ENCODE measurements at regions not wholly inside any gene's neighbourhood (a gene's known extent, or its start where the extent isn't known, plus 50 kb on each side); places are given as distances from the start of the nearest gene placed in this dataset.

- no peaks in the 10 kb centered on the region for H3K36me3 ChIP-seq
- H3K4me3 ChIP-seq (ENCODE audit: low read depth, low read length) = no peak overlapping the region
- H3K27me3 ChIP-seq (ENCODE audit: insufficient read depth, low read depth, severe bottlenecking) = no peaks in the 10 kb centered on the region
- DNase-seq = no peak
- H3K9me3 ChIP-seq (ENCODE audit: severe bottlenecking) = no peaks in the 10 kb centered on the region
- no peak overlapping the region for H3K27ac ChIP-seq
- TF ChIP-seq CTCF (IDR thresholded peaks at IDR 0.05; ENCODE audit: low read depth, low read length) = no peak
Observed at GRCh38 chr20:50376888-50377459, 133.2 kb upstream of the PTPN1 start.

DNA sequence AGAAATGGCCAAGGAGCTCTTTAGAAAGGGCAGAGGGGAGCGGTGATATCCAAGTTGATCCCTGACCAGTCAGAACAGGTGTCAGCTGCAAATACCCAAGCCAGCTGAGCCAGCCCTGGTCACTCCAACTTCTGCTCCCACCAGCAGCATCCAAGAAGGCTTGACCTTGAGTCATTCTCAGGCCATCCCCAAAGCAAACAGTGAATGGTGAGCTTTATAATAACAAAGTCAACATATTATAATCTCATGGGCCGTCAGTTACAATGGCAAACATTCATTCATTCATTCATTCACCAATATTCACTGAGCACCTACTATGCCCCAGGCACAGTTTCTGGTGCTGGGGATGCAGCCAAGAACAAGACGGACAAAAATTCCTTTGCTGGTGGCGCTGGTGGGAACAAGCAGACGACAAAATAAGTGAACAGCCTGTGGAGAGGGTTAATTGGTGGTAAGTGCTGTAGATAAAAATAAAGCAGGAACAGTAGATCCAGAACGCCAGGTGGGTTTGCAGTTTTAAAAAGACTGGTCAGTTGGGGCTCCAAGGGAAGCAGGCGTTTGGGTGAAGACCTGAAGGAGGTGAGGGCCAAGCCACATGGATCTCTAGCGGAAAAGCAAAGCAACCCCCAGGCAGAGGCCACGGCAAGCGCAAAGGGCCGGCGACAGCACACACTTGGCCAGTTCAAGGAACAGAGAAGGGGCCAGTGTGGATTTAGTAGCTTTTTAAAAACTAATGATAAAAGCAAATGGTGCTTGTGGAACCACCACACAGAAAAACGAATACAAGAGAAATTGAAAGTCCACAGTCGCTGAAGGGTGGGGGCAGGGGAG, 131.8 kb upstream of the PTPN1 start:
- no peak overlapping the region for H3K27ac ChIP-seq
- no peak for TF ChIP-seq CTCF (IDR thresholded peaks at IDR 0.05; ENCODE audit: low read depth, low read length)
- DNase-seq = no peak
- H3K27me3 ChIP-seq (ENCODE audit: insufficient read depth, low read depth, severe bottlenecking) = no peaks in the 10 kb centered on the region
- no peak overlapping the region for H3K4me3 ChIP-seq (ENCODE audit: low read depth, low read length)
- H3K36me3 ChIP-seq = no peaks in the 10 kb centered on the region
- no peaks in the 10 kb centered on the region for H3K9me3 ChIP-seq (ENCODE audit: severe bottlenecking)

DNA sequence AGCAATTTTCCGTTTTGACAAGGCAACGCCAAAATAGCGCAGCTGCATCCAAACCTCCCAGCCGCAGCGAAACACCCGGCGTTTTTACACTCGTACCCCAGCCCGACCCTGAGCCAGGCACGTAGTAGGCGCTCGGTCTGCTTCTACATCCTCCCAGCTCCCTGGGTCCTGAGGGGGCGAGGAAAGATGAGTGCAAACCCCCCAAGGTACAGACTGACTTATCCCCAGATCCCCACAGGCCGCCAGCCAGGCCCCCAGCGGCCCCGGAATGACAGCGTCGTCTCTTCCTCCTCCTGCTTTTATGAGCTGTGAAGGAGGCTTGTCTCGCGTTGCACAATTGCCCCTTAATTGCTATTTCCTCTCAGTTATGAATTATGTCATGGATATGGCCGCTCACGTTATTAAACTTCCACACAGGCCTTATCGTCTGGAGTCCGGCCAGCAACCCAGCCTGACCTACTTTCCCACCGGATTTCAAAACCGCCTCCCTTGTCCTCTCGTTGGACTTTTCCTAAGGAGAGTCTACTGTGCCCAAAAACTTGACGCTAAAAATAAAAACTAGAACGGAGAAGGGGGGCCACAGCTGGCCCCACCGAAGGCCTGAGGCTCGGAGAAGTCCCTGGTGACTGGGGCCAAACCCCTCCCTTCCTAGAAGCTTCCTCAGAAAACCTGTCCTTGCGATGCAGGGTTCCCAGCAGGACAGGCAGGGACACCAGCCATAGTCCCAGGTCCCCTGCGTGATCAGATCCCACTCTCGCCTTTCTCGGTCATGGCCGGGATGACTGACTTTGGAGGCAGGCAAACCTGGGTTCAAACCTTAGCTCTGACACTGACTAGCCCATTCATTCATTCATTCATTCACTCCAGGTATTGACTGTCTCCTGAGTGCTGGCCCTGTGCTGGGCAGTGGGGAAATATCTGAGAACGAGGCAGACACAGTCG, 130.9 kb upstream of the PTPN1 start:
- H3K9me3 ChIP-seq (ENCODE audit: severe bottlenecking) = no peaks in the 10 kb centered on the region
- DNase-seq = no peak
- no peaks in the 10 kb centered on the region for H3K36me3 ChIP-seq
- no peak overlapping the region for H3K4me3 ChIP-seq (ENCODE audit: low read depth, low read length)
- H3K27me3 ChIP-seq (ENCODE audit: insufficient read depth, low read depth, severe bottlenecking) = no peaks in the 10 kb centered on the region
- H3K27ac ChIP-seq = no peak overlapping the region
- TF ChIP-seq CTCF (IDR thresholded peaks at IDR 0.05; ENCODE audit: low read depth, low read length) = no peak

DNA sequence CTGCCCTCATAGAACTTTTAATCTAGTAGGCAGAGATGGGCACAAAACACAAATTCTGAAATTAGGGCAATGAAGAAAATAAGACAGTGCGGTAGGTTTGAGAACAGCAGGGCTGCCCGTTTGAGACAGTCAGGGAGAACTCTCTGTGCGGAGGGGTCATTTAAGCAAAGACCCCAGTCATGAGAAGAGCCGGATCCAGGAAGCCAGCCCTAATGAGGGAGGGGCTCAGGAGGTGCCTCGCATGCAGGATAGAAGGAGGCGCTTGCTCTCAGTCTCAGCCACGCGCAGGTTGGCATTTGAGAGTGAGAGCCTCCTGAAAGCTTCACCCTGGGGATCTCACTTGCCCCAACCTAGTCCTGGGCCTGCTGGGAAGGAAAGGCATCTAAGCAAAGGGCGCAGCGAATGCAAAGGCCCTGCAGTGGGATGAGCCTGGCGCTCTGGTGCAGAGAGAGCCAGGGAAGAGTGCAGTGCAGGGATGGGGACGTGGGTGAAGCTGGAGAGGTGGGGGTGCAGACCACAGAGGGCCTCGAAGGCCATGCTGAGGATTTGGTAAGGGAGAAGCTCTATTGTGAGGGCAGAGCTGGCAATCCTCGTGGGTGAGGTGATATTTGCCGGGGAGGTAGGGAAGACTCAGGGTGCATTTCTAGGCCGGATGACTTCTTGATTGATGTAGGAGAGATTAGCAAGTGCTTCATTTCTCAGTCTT, 130.0 kb upstream of the PTPN1 start:
- H3K4me3 ChIP-seq (ENCODE audit: low read depth, low read length) = no peak overlapping the region
- H3K9me3 ChIP-seq (ENCODE audit: severe bottlenecking) = no peaks in the 10 kb centered on the region
- H3K36me3 ChIP-seq = no peaks in the 10 kb centered on the region
- no peak for DNase-seq
- TF ChIP-seq CTCF (IDR thresholded peaks at IDR 0.05; ENCODE audit: low read depth, low read length) = no peak
- H3K27me3 ChIP-seq (ENCODE audit: insufficient read depth, low read depth, severe bottlenecking) = no peaks in the 10 kb centered on the region
- no peak overlapping the region for H3K27ac ChIP-seq

DNA sequence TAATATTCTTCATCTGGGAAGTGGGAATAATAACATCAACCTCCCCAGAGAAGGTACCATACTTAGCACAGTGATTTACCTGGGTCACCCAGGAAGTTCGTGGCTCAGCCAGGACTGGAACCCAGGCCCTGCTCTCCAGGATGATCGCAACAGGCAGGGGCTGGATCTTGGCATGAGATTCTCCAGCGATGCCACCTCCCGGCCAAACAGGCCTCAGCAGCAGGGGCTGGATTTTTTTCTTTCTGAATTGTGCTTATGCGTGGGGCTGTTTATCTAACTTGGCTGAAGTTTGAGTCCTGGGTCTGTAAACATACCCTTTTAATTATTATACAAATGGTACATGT, 129.5 kb upstream of the PTPN1 start:
- no peak overlapping the region for H3K4me3 ChIP-seq (ENCODE audit: low read depth, low read length)
- peak; percentile 26; the same call in 1 of the 2 replicates for TF ChIP-seq CTCF (IDR thresholded peaks at IDR 0.05; ENCODE audit: low read depth, low read length)
- no peaks in the 10 kb centered on the region for H3K9me3 ChIP-seq (ENCODE audit: severe bottlenecking)
- H3K27ac ChIP-seq = no peak overlapping the region
- H3K27me3 ChIP-seq (ENCODE audit: insufficient read depth, low read depth, severe bottlenecking) = no peaks in the 10 kb centered on the region
- peak; percentile 25 for DNase-seq
- no peaks in the 10 kb centered on the region for H3K36me3 ChIP-seq
